Stimulated activated CD4-positive, alpha-beta T cell treated with anti-CD3 and anti-CD28 coated beads, TNF-alpha, amount 100 ng/mL, for 1 hour (primary cell): ENCODE measurements at regions not wholly inside any gene's neighbourhood (a gene's known extent, or its start where the extent isn't known, plus 50 kb on each side); places are given as distances from the start of the nearest gene placed in this dataset.
A peak's percentile ranks its signal among the peaks of the same experiment; 100 is the strongest.
"Not testable (repeated sequence)": the region's sequence is repeated elsewhere in the genome, so short reads cannot be mapped to it uniquely, and the experiment has no call there.

Experiments
- DNase-seq, 3 donors: peaks; one replicate each; pipeline ENCODE4 v3.0.0-alpha.2; 2020; ENCODE audit warnings: low read depth in 3 of 3, low spot score in 1 of 3

GRCh38 chr6:21912151-21912832, 318.7 kb downstream of the SOX4 start:
- DNase-seq, result no peak

GRCh38 chr6:21914121-21914973, 320.8 kb downstream of the SOX4 start:
- DNase-seq, result peak in 1 of 3 donors; percentile 33

- no peak for DNase-seq
These were observed 322.2 kb downstream of the SOX4 start for GRCh38 chr6:21915707-21916260.

- DNase-seq, result no peak
These were observed 324.5 kb downstream of the SOX4 start for GRCh38 chr6:21918041-21918440.

- DNase-seq, result no peak
These were observed 325.1 kb downstream of the SOX4 start for GRCh38 chr6:21918666-21919065.

- DNase-seq, result no peak
These were observed 328.5 kb downstream of the SOX4 start for GRCh38 chr6:21922086-21922485.

- DNase-seq, result no peak
These were observed 330.5 kb downstream of the SOX4 start for GRCh38 chr6:21924002-21924401.

- no peak for DNase-seq
These were observed 335.3 kb downstream of the SOX4 start for GRCh38 chr6:21928827-21929226.

GRCh38 chr6:21931641-21932335, 338.2 kb downstream of the SOX4 start:
- no peak for DNase-seq

- no peak for DNase-seq
These were observed 339.8 kb downstream of the SOX4 start for GRCh38 chr6:21933351-21933750.

GRCh38 chr6:21935142-21935541, 341.6 kb downstream of the SOX4 start:
- DNase-seq, result no peak

GRCh38 chr6:21935561-21936028, 342.0 kb downstream of the SOX4 start:
- no peak for DNase-seq

- DNase-seq, result no peak
These were observed 343.9 kb downstream of the SOX4 start for GRCh38 chr6:21937466-21937865.

GRCh38 chr6:21939066-21939465, 345.5 kb downstream of the SOX4 start:
- DNase-seq, result not testable (repeated sequence)

GRCh38 chr6:21941926-21942325, 348.4 kb downstream of the SOX4 start:
- no peak for DNase-seq

- no peak for DNase-seq
These were observed 349.3 kb downstream of the SOX4 start for GRCh38 chr6:21942897-21943296.

GRCh38 chr6:21946298-21946783, 350.5 kb downstream of the PRL start:
- DNase-seq, result no peak

GRCh38 chr6:21947227-21947626, 349.6 kb downstream of the PRL start:
- not testable (repeated sequence) for DNase-seq

GRCh38 chr6:21947731-21948386, 349.0 kb downstream of the PRL start:
- no peak for DNase-seq

GRCh38 chr6:21949211-21949801, 347.5 kb downstream of the PRL start:
- no peak for DNase-seq
